Parathyroid adenoma (tissue), 2 donors: ENCODE measurements at regions not wholly inside any gene's neighbourhood (a gene's known extent, or its start where the extent isn't known, plus 50 kb on each side); places are given as distances from the start of the nearest gene placed in this dataset.
"Not testable (repeated sequence)": the region's sequence is repeated elsewhere in the genome, so short reads cannot be mapped to it uniquely, and the experiment has no call there.

Experiments used
- H2AFZ ChIP-seq: fragments of 300-600 bp; sonication (generic); one replicate; pipeline ENCODE4 v1.7.0; 2017; ENCODE audit warnings: antibody characterized with exemption, mild to moderate bottlenecking
- H3K27ac ChIP-seq: fragments of 300-600 bp; sonication (generic); one replicate; pipeline ENCODE4 v1.7.0; 2017
- H3K27me3 ChIP-seq: fragments of 300-600 bp; sonication (generic); one replicate; pipeline ENCODE4 v1.7.0; 2017; ENCODE audit warnings: low read length; ENCODE audit not compliant: control insufficient read depth, insufficient read depth
- H3K36me3 ChIP-seq: fragments of 300-600 bp; sonication (generic); one replicate; pipeline ENCODE4 v1.7.0; 2017; ENCODE audit warnings: low read length; ENCODE audit not compliant: control insufficient read depth, insufficient read depth
- H3K4me1 ChIP-seq: fragments of 300-600 bp; sonication (generic); one replicate; pipeline ENCODE4 v1.7.0; 2017; ENCODE audit warnings: control low read depth
- H3K4me2 ChIP-seq: fragments of 300-600 bp; sonication (generic); one replicate; pipeline ENCODE4 v1.7.0; 2017; ENCODE audit warnings: low read length
- H3K4me3 ChIP-seq: fragments of 300-600 bp; sonication (generic); one replicate; pipeline ENCODE4 v1.7.0; 2017; ENCODE audit warnings: low read depth, low read length
- H3K79me2 ChIP-seq: fragments of 300-600 bp; sonication (generic); one replicate; pipeline ENCODE4 v1.7.0; 2017; ENCODE audit warnings: control low read depth
- H3K9ac ChIP-seq: fragments of 300-600 bp; sonication (generic); one replicate; pipeline ENCODE4 v1.7.0; 2017; ENCODE audit warnings: mild to moderate bottlenecking
- H3K9me3 ChIP-seq: fragments of 300-600 bp; sonication (generic); one replicate; pipeline ENCODE4 v1.7.0; 2017; ENCODE audit warnings: low read length; ENCODE audit not compliant: control insufficient read depth
- CTCF ChIP-seq: fragments of 300-600 bp; sonication (generic); IDR thresholded peaks from one replicate; pipeline ENCODE4 v1.7.0; 2017; ENCODE audit warnings: antibody characterized with exemption, mild to moderate bottlenecking
- donor health status: primary hyperparathyroidism.

GRCh38 chr3:194872669-194872977 lies 186.9 kb downstream of the FAM43A start:
- TF ChIP-seq CTCF: no peak
- Histone ChIP-seq H3K9ac (no peak overlapping the region), H2AFZ (no peak overlapping the region), H3K4me3 (no peak overlapping the region), H3K79me2 (no peaks in the 10 kb centered on the region), H3K9me3 (no peaks in the 10 kb centered on the region), H3K4me2 (no peak overlapping the region), H3K4me1 (peaks cover 13% of the 10 kb centered on the region), H3K27me3 (no peaks in the 10 kb centered on the region), H3K36me3 (no peaks in the 10 kb centered on the region), H3K27ac (no peak overlapping the region)

- not testable (repeated sequence) for H3K9ac ChIP-seq, H3K36me3 ChIP-seq, H3K27me3 ChIP-seq, H3K4me3 ChIP-seq, H3K4me2 ChIP-seq, H3K27ac ChIP-seq, H2AFZ ChIP-seq, H3K79me2 ChIP-seq, H3K9me3 ChIP-seq
- H3K4me1 ChIP-seq: peaks cover 13% of the 10 kb centered on the region
These were observed 187.8 kb downstream of the FAM43A start for GRCh38 chr3:194873474-194873873.

- Histone ChIP-seq H3K27me3 (no peaks in the 10 kb centered on the region), H3K4me3 (no peak overlapping the region), H3K36me3 (no peaks in the 10 kb centered on the region), H3K27ac (no peak overlapping the region), H3K9ac (no peak overlapping the region), H2AFZ (no peak overlapping the region), H3K4me2 (no peak overlapping the region), H3K4me1 (peaks cover 13% of the 10 kb centered on the region), H3K79me2 (no peaks in the 10 kb centered on the region), H3K9me3 (no peaks in the 10 kb centered on the region)
- TF ChIP-seq CTCF: no peak
These were observed 188.5 kb downstream of the FAM43A start for GRCh38 chr3:194874206-194874605.

- H3K4me1 ChIP-seq: peaks cover 13% of the 10 kb centered on the region
- H3K36me3 ChIP-seq: no peaks in the 10 kb centered on the region
These were observed 189.1 kb downstream of the FAM43A start for GRCh38 chr3:194874783-194875182.

GRCh38 chr3:194875581-194876402 lies 190.1 kb downstream of the FAM43A start:
- H3K9ac ChIP-seq: no peak overlapping the region
- no peak overlapping the region for H3K4me3 ChIP-seq
- H2AFZ ChIP-seq: no peak overlapping the region
- TF ChIP-seq CTCF: no peak
- H3K27me3 ChIP-seq: no peaks in the 10 kb centered on the region
- H3K79me2 ChIP-seq: no peaks in the 10 kb centered on the region
- H3K36me3 ChIP-seq: no peaks in the 10 kb centered on the region
- H3K4me1 ChIP-seq: peaks cover 8% of the 10 kb centered on the region
- no peaks in the 10 kb centered on the region for H3K9me3 ChIP-seq
- no peak overlapping the region for H3K4me2 ChIP-seq
- no peak overlapping the region for H3K27ac ChIP-seq

More at GRCh38 chr3:194874783-194875182, 189.1 kb downstream of the FAM43A start:
- Histone ChIP-seq H3K79me2 (no peaks in the 10 kb centered on the region), H3K4me2 (no peak overlapping the region), H2AFZ (no peak overlapping the region), H3K27me3 (no peaks in the 10 kb centered on the region), H3K9ac (no peak overlapping the region), H3K4me3 (no peak overlapping the region), H3K9me3 (no peaks in the 10 kb centered on the region), H3K27ac (no peak overlapping the region)
- TF ChIP-seq CTCF: no peak
